NCI-H748 (cell line): ENCODE measurements at regions not wholly inside any gene's neighbourhood (a gene's known extent, or its start where the extent isn't known, plus 50 kb on each side); places are given as distances from the start of the nearest gene placed in this dataset.
A peak's percentile ranks its signal among the peaks of the same experiment; 100 is the strongest.

Experiments used
- DNase-seq: peaks from one replicate; lab custom pipeline; 2025; ENCODE audit not compliant: unreplicated experiment; lab: John Stamatoyannopoulos, UW

GRCh38 chr2:88832311-88832991, 141.0 kb downstream of the RPIA start:
- DNase-seq: no peak

- DNase-seq: no peak
Observed at GRCh38 chr2:88832992-88833389, 141.5 kb downstream of the RPIA start.

- no peak for DNase-seq
Observed at GRCh38 chr2:88834376-88834775, 142.9 kb downstream of the RPIA start.

- DNase-seq: no peak
Observed at GRCh38 chr2:88834866-88835265, 143.4 kb downstream of the RPIA start.

- no peak for DNase-seq
Observed at GRCh38 chr2:88835726-88836125, 144.3 kb downstream of the RPIA start.

- no peak for DNase-seq
Observed at GRCh38 chr2:88836351-88836750, 144.9 kb downstream of the RPIA start.

- no peak for DNase-seq
Observed at GRCh38 chr2:88837511-88838160, 146.2 kb downstream of the RPIA start.

- no peak for DNase-seq
Observed at GRCh38 chr2:88838165-88838635, 146.7 kb downstream of the RPIA start.

- DNase-seq: no peak
Observed at GRCh38 chr2:88841224-88841929, 149.9 kb downstream of the RPIA start.

- no peak for DNase-seq
Observed at GRCh38 chr2:88842656-88843460, 151.4 kb downstream of the RPIA start.

GRCh38 chr2:88843651-88844050, 152.2 kb downstream of the RPIA start:
- no peak for DNase-seq

- no peak for DNase-seq
Observed at GRCh38 chr2:88844960-88845359, 153.5 kb downstream of the RPIA start.

GRCh38 chr2:88845772-88846661, 154.5 kb downstream of the RPIA start:
- no peak for DNase-seq

GRCh38 chr2:88852753-88853402, 161.4 kb downstream of the RPIA start:
- peak; percentile 12 for DNase-seq

GRCh38 chr2:88853403-88853790, 161.9 kb downstream of the RPIA start:
- DNase-seq: no peak

GRCh38 chr2:88854528-88854927, 163.1 kb downstream of the RPIA start:
- DNase-seq: no peak

GRCh38 chr2:88855620-88856408, 164.3 kb downstream of the RPIA start:
- DNase-seq: no peak

GRCh38 chr2:88856409-88857135, 165.1 kb downstream of the RPIA start:
- DNase-seq: no peak
